GM19463 (cell line): ENCODE measurements at regions not wholly inside any gene's neighbourhood (a gene's known extent, or its start where the extent isn't known, plus 50 kb on each side); places are given as distances from the start of the nearest gene placed in this dataset.
"Not testable (repeated sequence)": the region's sequence is repeated elsewhere in the genome, so short reads cannot be mapped to it uniquely, and the experiment has no call there.

Experiments
- ATAC-seq: cut with Tn5 transposase; IDR thresholded peaks from one replicate; pipeline ENCODE4 v1.9.1; 2021; ENCODE audit warnings: mild to moderate bottlenecking, moderate library complexity; ENCODE audit not compliant: unreplicated experiment

DNA sequence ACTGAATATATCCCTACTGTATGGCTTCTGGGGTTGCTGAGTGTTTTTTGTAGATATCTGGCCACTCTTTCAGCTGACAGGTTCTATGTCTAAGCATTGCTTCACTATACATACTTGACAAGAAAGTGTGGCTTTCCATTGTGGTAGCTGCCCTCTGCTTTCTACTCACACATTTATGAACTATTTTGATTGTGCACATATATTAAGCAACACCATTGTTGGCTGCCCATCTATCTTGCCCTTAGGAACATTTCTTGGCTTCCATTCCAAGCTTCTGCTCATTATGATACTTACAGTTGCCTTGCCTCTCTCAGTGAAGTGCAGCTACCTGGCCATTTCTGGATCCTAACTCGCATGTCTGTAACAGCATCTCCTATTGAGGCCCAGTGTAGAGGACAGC lies 153.6 kb upstream of the MOCS2 start:
- ATAC-seq, result no peak

GRCh38 chr5:53265043-53265442 lies 155.5 kb upstream of the MOCS2 start:
- ATAC-seq, result no peak

GRCh38 chr5:53268241-53268640 lies 158.7 kb upstream of the MOCS2 start:
- ATAC-seq, result not testable (repeated sequence)

- ATAC-seq, result no peak
Observed at GRCh38 chr5:53275666-53276065, 166.1 kb upstream of the MOCS2 start.

- no peak for ATAC-seq
Observed at GRCh38 chr5:53276825-53277224, 167.3 kb upstream of the MOCS2 start.

- ATAC-seq, result no peak
Observed at GRCh38 chr5:53277491-53277890, 167.9 kb upstream of the MOCS2 start.

DNA sequence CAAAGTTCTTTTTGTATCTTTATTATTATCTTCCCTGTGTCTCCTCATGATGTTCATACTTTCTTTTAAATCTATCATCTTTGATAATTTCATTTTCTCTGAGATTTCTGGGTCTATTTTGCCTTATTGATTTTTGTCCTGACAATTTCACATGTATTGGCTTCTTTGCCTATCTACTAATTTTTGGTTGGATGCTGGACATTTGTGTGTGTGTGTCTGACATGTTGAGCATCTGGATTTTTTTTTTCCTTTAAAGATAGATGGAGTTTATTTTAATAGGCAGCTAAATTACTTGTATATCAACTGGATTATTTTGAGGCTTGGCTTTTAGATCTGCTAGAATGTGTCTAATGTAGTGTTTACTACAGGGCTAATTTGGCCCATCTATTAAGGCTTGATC lies 178.0 kb upstream of the MOCS2 start:
- ATAC-seq, result no peak

DNA sequence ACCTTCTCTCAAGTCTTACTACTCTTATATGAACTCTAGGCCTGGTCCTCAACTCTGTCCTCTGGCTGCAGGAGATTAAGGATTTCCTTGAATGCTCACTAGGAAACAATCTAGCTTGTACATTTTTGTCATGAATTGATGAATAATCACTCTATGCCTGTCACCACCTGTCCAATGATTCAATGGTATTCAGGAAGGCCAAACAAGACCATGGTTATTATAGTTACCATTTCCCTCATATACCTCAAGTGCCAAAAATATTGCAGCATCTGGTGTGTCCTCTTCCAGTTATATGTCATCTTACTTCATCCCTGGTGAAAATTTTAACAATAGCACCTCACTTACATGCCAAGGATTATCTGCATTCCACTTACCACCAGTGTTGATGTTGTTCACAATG lies 179.0 kb upstream of the MOCS2 start:
- ATAC-seq, result no peak

DNA sequence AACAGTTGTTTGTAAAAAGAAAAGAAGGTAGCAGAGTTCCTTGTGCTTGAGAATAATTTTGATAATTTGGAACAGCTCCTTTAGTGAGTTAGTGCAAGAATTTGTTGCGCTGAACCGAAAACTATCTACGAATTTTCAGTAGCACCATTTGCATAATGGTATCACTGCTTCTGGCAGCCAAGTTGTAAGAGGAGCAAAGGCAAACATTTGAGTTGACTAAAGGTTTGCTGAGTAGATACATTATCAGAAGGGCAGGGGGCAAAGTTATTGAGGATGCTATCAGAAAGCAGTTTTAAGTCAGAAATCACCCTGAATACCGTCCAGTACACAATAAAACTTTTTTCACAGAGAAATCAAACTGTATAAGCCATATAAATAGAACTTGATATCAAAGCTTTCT lies 181.5 kb upstream of the MOCS2 start:
- ATAC-seq, result no peak

- no peak for ATAC-seq
Observed at GRCh38 chr5:53291528-53291927, 182.0 kb upstream of the MOCS2 start.

GRCh38 chr5:53298841-53299240 lies 181.6 kb upstream of the FST start:
- ATAC-seq, result no peak

DNA sequence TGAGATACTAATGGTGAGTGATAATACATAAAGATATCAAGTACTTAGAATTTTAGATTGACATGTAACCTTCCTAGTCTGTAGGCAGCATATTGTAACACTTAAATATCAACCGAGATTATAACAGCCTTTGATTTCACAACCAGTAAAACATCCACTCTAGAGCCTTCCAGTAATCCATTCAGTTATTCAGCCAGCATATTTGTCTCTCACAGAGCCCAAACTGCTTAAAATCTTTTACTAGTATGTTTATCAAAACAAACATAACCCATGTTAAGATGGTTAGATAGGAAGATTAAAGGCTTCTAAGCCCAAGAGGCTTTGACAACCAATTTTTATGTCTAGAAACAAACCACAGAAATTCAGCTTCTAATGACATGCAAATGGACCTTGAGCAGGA lies 177.9 kb upstream of the FST start:
- no peak for ATAC-seq

DNA sequence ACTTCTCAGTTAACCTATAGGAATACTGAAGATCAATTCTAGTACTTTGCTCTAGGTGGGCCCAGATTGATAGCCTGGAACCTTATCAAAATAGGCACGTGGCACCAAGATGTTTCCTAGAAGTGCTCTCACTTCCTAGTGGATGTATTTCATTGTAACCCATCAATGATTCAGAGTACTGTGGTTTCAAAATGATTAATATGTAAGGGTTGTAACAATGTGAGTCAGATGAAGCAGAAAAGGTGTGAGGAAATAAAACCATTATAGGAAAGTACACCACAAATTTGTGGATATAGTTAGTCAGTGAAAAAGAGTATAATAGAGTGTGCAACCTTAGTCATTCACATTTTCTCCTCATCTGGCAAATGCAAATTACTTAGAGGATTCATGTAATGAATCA lies 177.3 kb upstream of the FST start:
- no peak for ATAC-seq

- ATAC-seq, result not testable (repeated sequence)
Observed at GRCh38 chr5:53305316-53305715, 175.1 kb upstream of the FST start.

GRCh38 chr5:53309653-53310052 lies 170.8 kb upstream of the FST start:
- no peak for ATAC-seq

GRCh38 chr5:53311681-53312080 lies 168.7 kb upstream of the FST start:
- ATAC-seq, result no peak

DNA sequence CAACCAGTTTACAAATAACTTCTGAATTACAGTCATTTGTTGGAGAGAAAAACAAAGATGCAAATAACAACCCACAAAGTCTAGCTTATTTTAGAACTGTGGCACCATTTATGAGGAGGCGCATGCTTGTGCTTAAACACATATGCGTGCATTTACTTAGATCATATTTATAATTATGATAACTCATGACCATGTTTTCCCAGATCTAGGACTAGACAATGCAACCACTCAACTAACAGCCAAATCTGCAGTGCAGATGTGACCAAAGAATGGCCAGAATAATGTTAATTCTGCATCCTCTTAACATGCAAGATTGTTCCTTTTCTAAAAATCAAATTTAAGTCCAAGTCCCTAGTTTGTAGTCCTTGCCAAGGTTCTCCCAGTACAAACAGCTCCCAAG lies 167.3 kb upstream of the FST start:
- ATAC-seq, result no peak

DNA sequence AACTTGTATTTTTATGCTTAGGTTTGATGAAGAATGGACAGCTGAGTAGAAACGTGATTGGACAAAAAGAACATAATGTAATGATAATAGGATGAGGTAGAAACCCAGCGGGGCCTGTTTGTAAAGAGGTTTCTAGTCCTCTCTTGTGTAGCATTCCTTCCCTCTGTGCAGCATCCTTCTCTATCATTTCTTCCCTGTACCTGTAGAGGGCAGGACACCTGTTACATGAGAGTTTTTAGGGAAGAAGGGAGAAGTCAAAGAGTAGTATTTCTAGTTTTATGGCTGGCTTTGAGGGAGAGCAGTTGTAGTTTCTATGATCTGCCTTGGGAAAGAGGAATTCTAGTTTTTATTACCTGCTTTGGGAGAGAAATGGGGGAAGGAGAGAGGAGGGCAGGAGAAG lies 162.1 kb upstream of the FST start:
- ATAC-seq, result no peak

GRCh38 chr5:53319315-53319714 lies 161.1 kb upstream of the FST start:
- no peak for ATAC-seq

GRCh38 chr5:53321073-53321472 lies 159.4 kb upstream of the FST start:
- no peak for ATAC-seq

DNA sequence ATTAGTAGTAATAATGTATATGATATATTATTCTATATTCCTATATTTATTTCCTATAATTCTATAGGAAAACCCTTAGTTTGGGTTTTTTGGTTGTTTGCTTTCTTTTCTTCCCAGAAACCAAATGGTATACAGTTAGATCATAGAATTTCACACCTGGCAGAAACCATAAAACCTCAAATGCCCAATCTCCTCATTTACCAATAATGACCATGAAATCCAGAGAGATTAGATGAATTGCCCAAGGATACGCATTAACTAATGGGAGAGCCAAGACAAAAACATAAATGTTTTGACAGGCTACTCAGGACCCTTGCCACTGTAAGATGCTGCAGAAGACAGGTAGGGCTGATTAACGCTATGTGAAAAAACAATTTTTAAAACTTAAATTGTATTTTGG lies 158.7 kb upstream of the FST start:
- no peak for ATAC-seq

DNA sequence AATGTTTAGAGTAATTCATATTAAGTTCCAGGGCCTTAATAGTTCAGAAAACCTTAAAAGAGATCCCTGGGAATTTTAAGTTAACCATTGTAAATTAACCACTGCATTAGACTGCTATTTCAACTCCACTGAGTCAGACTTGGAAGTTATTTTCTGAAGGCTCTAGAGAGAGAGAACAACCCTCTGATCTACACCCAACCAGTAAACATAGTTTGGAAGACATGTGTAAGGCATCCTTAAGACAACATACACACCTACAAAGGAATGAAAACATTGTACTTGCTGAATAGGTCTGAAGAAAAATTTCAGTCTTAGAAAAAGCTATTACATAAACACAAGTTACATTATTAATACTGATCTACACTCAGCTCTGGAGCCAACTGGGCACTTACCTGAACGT lies 158.2 kb upstream of the FST start:
- no peak for ATAC-seq

DNA sequence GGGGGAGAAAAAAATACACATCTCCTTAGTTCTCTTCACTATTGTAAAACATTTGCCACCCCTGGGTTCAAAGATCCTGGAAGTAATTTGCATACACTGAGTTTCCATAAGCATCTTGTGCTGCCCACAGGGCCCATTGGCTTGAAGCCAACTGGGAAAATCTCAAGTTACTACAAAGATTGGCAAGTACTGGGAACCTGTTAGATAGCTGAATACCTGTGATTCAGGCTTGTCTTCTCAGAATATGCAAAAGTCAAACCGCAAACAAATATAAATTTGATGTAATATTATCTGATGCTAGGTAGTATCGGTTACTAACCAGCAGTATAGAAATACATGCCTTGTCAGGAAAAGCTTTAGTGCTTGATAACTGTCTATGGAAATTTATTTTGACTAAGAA lies 156.9 kb upstream of the FST start:
- ATAC-seq, result no peak
